HG02981 (cell line): ENCODE measurements at regions not wholly inside any gene's neighbourhood (a gene's known extent, or its start where the extent isn't known, plus 50 kb on each side); places are given as distances from the start of the nearest gene placed in this dataset.
"Not testable (repeated sequence)": the region's sequence is repeated elsewhere in the genome, so short reads cannot be mapped to it uniquely, and the experiment has no call there.

Experiments
- ATAC-seq: cut with Tn5 transposase; IDR thresholded peaks from one replicate; pipeline ENCODE4 v1.9.1; 2021; ENCODE audit warnings: mild to moderate bottlenecking, moderate library complexity; ENCODE audit not compliant: unreplicated experiment

DNA sequence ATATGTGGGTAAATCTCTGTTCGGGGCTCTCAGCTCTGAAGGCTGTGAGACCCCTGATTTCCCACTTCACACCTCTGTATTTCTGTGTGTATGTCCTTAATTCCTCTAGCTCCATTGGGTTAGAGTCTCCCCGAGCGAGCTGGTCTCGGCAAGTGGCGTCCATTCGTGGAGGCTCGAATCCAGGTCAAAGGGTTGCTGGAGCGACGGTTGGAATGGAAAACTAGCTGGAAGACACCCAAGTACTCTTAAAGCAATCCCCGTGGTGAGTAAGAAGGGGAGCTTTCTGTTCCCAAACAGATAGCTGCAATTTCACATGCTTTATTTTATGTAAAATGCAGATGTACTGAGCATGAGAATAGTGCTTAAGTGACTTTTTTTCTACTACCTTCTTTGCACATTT, 277.5 kb upstream of the SGCG start:
- no peak for ATAC-seq

- ATAC-seq: no peak
These were observed 276.9 kb upstream of the SGCG start for GRCh38 chr13:22903925-22904324.

- ATAC-seq: peak; percentile 64
These were observed 265.2 kb upstream of the SGCG start for GRCh38 chr13:22915442-22916082.

GRCh38 chr13:22916276-22916675, 264.5 kb upstream of the SGCG start:
- not testable (repeated sequence) for ATAC-seq

DNA sequence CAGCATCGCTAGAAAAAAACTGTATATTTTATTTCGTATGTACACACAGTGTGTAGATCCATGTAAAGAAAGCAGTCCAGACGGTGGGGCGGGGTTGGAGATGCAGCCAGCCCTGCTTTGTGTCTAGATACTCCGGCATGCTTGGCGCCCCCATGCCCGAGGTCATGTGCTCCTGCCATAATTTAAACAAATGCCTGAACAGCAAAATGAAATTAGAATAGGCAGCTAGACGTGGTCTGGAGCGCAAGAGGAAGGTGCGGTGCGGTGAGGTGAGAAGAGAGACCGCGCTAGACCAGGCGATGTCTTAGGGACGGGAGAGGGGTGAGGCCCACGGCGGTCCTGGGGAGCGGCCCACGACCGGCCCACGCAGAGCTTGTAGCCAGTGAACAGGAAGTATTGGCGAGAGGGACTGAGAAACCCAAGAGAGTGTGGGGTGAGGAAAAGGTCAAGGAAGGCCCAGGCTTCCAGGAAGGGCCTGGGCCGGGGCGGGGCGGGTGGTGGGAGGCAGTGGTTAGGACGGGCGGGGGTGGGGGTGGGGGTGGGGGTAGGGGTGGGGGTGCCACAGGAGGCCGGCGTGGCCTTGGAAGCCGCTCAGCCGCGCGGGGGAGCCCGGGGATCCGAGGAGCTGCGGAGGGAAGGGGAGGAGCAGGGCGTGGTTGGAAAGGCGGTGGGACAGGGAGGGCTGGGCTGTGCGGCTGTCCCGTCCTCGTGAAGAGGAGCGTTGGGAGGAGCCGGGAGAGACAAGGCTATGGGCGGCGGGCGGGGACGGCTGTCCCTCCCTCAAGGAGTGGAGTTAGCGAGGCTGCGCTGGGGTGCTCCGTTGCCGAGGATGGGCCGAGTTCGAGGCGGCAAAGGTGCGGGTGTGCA, 254.7 kb upstream of the SGCG start:
- ATAC-seq: no peak

DNA sequence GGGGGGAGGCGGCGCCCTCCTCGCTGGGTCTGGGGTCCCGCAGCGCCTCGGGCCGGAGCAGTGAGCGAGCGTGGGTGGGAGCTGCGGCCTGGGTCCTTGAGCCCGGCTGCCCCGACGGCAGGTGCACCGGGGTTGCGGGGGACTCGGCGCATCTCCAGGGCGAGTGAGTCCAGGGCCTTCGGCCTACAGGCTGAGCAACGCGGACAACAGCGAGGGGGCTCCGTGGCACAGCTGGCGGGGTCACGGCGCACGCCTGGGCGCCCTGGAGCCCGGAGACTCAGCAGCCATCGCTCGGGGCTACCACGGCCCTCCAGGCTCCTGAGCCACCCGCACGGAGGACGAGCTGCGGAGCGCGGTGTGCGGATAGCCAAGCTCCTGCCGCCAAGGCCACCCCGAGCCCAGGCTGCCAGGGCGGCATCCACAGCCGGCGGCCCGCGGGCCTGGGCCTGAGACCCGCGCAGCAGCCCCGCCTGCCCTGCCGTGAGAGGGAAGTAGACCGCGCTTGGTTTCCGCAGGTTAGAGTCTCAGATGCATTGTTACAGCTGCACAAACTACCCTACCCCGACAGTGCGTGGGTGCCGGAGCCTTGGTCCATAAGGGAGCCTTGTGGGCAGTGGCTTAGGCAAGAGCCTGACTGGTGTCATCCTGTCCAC, 253.9 kb upstream of the SGCG start:
- ATAC-seq: no peak

DNA sequence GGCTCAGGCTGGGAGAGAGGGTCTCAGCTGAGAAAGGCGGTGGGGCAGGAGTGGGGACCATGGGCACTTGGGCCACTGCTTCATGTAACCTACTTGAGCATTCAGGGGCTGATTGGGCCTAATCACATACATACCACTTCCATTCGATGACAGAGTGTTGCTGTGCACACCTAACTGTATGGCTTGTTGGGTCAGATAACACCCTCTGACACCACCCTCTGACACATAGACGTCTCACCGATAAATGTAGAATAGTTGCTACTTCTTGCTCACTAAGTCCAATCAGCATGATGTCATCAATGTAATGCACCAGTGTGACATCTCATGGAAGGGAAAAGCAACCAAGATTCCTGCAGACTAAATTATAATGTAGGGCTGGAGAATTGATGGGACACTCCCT, 252.9 kb upstream of the SGCG start:
- not testable (repeated sequence) for ATAC-seq

- ATAC-seq: no peak
These were observed 251.2 kb upstream of the SGCG start for GRCh38 chr13:22929381-22930126.

GRCh38 chr13:22931576-22931975, 249.2 kb upstream of the SGCG start:
- ATAC-seq: no peak

GRCh38 chr13:22932632-22933412, 248.0 kb upstream of the SGCG start:
- not testable (repeated sequence) for ATAC-seq

GRCh38 chr13:22933571-22934181, 247.1 kb upstream of the SGCG start:
- ATAC-seq: no peak

DNA sequence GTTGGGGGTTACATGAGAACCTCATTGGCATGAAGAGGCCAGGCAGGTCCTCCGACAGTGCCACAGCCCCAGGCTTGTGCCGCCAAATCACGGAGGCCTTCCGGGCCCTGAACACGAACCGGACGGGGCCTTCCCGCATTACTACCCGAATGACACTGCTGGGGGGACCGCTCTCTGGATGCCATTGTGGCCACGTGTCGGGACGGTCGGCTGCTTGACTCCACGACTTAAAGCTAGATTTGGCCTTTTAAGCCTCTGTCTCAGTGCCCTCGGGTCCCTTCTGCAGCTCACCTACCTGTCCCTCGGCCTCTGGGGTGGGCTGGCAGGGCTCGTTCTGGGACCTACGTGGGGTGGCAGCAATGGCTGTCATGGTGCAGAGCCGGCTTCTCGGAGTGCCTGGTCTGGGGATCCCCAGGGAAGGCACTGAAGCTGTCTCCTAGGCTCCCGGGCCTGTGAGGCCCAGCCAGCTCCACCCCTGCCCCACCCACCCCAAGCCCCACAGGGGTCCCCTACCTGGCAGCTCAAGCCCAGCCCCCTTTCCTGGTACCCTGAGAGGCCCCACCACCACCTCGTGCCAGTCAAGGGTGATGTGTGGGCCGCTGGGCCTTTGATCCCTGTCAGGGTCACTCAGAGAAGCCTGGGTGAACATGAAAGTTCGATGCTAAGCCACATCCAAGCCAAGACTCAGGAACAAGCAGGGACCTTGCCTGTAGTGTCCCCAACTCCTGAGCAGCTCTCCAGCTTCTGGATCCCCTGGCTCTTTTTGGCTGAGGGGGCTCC, 245.8 kb upstream of the SGCG start:
- ATAC-seq: no peak

GRCh38 chr13:22936228-22936627, 244.6 kb upstream of the SGCG start:
- ATAC-seq: no peak

- no peak for ATAC-seq
These were observed 243.5 kb upstream of the SGCG start for GRCh38 chr13:22937241-22937640.

DNA sequence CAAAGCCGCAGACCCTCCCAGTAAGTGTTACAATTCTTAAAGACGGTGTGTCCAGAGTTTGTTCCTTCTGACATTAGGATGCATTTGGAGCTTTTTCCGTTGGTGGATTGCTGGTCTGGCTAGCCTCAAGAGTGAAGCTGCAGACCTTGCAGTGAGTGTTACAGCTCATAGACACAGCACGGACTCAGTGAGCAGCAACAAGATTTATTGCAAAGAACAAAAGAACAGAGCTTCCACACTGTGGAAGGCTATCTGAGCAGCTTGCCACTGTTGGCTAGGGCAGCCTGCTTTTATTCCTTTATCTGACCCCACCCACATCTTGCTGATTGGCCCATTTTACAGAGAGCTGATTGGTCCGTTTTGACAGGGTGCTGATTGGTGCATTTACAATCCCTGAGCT, 242.8 kb upstream of the SGCG start:
- no peak for ATAC-seq

GRCh38 chr13:22938576-22938975, 242.2 kb upstream of the SGCG start:
- no peak for ATAC-seq

- no peak for ATAC-seq
These were observed 241.6 kb upstream of the SGCG start for GRCh38 chr13:22939157-22939556.

GRCh38 chr13:22940090-22940710, 240.6 kb upstream of the SGCG start:
- no peak for ATAC-seq

DNA sequence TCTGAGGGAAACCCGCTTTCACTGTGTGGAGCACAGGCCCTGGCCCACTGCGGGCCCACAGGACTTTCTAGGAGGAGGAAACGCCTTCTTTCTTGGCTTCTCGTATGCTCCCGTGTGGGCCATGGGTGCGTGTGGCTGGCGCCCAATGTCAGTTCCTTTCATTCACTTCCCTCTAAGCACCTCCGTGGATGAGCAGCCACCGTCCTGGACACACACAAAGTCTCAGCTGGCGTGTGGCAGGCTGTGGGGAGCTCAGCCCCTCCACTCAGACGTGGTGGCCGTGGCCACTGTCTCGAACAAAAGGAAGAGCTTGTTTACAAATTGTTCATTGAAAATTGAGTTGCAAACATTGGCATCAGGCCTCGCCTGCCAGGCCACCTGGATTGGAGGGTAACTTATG, 240.0 kb upstream of the SGCG start:
- ATAC-seq: no peak
